Fibroblast of lung (primary cell): ENCODE measurements at regions not wholly inside any gene's neighbourhood (a gene's known extent, or its start where the extent isn't known, plus 50 kb on each side); places are given as distances from the start of the nearest gene placed in this dataset.

Source experiments
- EZH2 ChIP-seq: IDR thresholded peaks from 2 replicates; pipeline ENCODE4 v1.5.1; 2012; ENCODE audit warnings: low read length, control low read depth, mild to moderate bottlenecking; ENCODE audit errors: missing control alignments
- TF ChIP-seq, protein P1 (sequence below), 2 donors: IDR thresholded peaks in 1 of 2; conservative IDR thresholded peaks in 1 of 2; 1 replicate in 1 of 2; 2 replicates in 1 of 2; pipeline ENCODE4 v1.5.1; 2011 to 2012; ENCODE audit warnings: low read length in 2 of 2, control low read depth in 1 of 2, inconsistent platforms in 1 of 2, low read depth in 1 of 2, mild to moderate bottlenecking in 1 of 2

DNA sequence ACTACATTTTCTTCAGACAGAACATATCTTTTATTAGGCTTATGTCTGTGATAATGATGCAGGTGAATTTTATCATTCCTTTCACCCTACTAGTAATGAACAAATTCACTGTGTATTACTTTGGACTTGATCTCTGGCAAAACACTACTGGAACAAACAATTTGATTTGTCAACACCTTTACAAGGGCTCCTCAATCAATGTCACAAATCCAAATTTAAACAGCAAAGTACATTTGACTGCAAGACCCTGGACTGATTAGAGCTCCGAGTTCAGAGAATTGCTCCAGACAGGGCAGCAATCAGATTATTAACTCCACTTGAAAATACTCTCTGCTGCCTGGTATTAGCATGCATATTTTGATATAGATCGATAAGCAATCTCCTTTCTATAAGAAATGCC is 547.6 kb upstream of the SALL1 start:
- TF ChIP-seq, protein P1, sequence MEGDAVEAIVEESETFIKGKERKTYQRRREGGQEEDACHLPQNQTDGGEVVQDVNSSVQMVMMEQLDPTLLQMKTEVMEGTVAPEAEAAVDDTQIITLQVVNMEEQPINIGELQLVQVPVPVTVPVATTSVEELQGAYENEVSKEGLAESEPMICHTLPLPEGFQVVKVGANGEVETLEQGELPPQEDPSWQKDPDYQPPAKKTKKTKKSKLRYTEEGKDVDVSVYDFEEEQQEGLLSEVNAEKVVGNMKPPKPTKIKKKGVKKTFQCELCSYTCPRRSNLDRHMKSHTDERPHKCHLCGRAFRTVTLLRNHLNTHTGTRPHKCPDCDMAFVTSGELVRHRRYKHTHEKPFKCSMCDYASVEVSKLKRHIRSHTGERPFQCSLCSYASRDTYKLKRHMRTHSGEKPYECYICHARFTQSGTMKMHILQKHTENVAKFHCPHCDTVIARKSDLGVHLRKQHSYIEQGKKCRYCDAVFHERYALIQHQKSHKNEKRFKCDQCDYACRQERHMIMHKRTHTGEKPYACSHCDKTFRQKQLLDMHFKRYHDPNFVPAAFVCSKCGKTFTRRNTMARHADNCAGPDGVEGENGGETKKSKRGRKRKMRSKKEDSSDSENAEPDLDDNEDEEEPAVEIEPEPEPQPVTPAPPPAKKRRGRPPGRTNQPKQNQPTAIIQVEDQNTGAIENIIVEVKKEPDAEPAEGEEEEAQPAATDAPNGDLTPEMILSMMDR (conservative IDR thresholded peaks at IDR 0.05 in 1 of 2, IDR thresholded peaks at IDR 0.05 in 1 of 2; ENCODE audit: low read depth in 1 of 2, low read length in 2 of 2): no peak
- TF ChIP-seq EZH2: no peak
